IMR-90 (cell line): ENCODE measurements at regions not wholly inside any gene's neighbourhood (a gene's known extent, or its start where the extent isn't known, plus 50 kb on each side); places are given as distances from the start of the nearest gene placed in this dataset.

Source experiments
- ATAC-seq: fragments of 200-7000 bp; cut with Tn5 transposase; 2 replicates; pipeline ENCODE4 v1.9.1; 2020; ENCODE audit warnings: low read depth, mild to moderate bottlenecking, moderate library complexity
- BruUV-seq: library from RNA; stranded (reverse); fragments of 400-500 nt; replicated peaks from 2 replicates; lab custom pipeline; 2021; lab: Mats Ljungman, UMichigan
- CTCF ChIA-PET: fragments of 300-600 bp; formaldehyde crosslinking; extraction: SDS; loops from one replicate; lab custom pipeline; 2021; ENCODE audit warnings: antibody characterized with exemption; lab: Yijun Ruan, JAX
- POLR2A ChIA-PET: fragments of 300-600 bp; sonication (Branson Sonifier 250); formaldehyde crosslinking; loops from one replicate; lab custom pipeline; 2022; ENCODE audit warnings: antibody characterized with exemption; ENCODE audit not compliant: unreplicated experiment; lab: Charles Lee
- DNase-seq: peaks from one replicate; pipeline ENCODE4 v3.0.0; 2013
- H2AFZ ChIP-seq: replicated peaks from 2 replicates; pipeline ENCODE3; 2013; ENCODE audit warnings: low read length, mild to moderate bottlenecking; ENCODE audit not compliant: poor library complexity
- H2AK5ac ChIP-seq: 2 replicates; pipeline ENCODE4 v1.6.1; 2013; ENCODE audit warnings: low read depth, low read length, inconsistent platforms
- H2AK9ac ChIP-seq: replicated peaks from 2 replicates; pipeline ENCODE3; 2013; ENCODE audit warnings: mild to moderate bottlenecking, low read depth, low read length, moderate library complexity; ENCODE audit not compliant: poor library complexity
- H2BK120ac ChIP-seq: 2 replicates; pipeline ENCODE4 v1.6.1; 2013; ENCODE audit warnings: low read depth, low read length, inconsistent platforms
- H2BK15ac ChIP-seq: 3 replicates; pipeline ENCODE4 v1.6.1; 2013; ENCODE audit warnings: low read depth, low read length, inconsistent platforms
- H2BK20ac ChIP-seq: 2 replicates; pipeline ENCODE4 v1.6.1; 2013; ENCODE audit warnings: low read depth, mild to moderate bottlenecking, inconsistent platforms, low read length, moderate library complexity
- H2BK5ac ChIP-seq: 2 replicates; pipeline ENCODE4 v1.6.1; 2013; ENCODE audit warnings: mild to moderate bottlenecking, low read depth, low read length, inconsistent platforms; ENCODE audit not compliant: poor library complexity, severe bottlenecking
- H3K14ac ChIP-seq: replicated peaks from 2 replicates; pipeline ENCODE4 v1.6.1; 2013; ENCODE audit warnings: low read depth, low read length, inconsistent platforms
- H3K18ac ChIP-seq: 2 replicates; pipeline ENCODE4 v1.6.1; 2013; ENCODE audit warnings: low read depth, low read length, control low read depth
- H3K23ac ChIP-seq: 2 replicates; pipeline ENCODE4 v1.6.1; 2013; ENCODE audit warnings: low read depth, low read length, inconsistent platforms
- H3K27ac ChIP-seq: 2 replicates; pipeline ENCODE4 v1.5.1; 2013; ENCODE audit warnings: mild to moderate bottlenecking, control low read depth, low read length; ENCODE audit not compliant: insufficient read depth
- H3K27me3 ChIP-seq: 2 replicates; pipeline ENCODE4 v1.6.1; 2013; ENCODE audit warnings: low read length; ENCODE audit not compliant: control insufficient read depth, insufficient read depth
- H3K36me3 ChIP-seq: 2 replicates; pipeline ENCODE4 v1.6.1; 2013; ENCODE audit warnings: low read length, mixed read lengths; ENCODE audit not compliant: control insufficient read depth, insufficient read depth
- H3K4ac ChIP-seq: 2 replicates; pipeline ENCODE4 v1.6.1; 2013; ENCODE audit warnings: low read depth, low read length, inconsistent platforms
- H3K4me1 ChIP-seq: 2 replicates; pipeline ENCODE4 v1.6.1; 2013; ENCODE audit warnings: low read length, mixed read lengths; ENCODE audit not compliant: control insufficient read depth, insufficient read depth
- H3K4me2 ChIP-seq: 2 replicates; pipeline ENCODE4 v1.6.1; 2013; ENCODE audit warnings: low read depth, mild to moderate bottlenecking, control low read depth, low read length, moderate library complexity
- H3K4me3 ChIP-seq: 2 replicates; pipeline ENCODE4 v1.5.1; 2013; ENCODE audit warnings: low read depth, mild to moderate bottlenecking, control low read depth, low read length, moderate library complexity; ENCODE audit not compliant: insufficient read depth
- H3K56ac ChIP-seq: 2 replicates; pipeline ENCODE4 v1.6.1; 2013; ENCODE audit warnings: low read length, inconsistent platforms; ENCODE audit not compliant: insufficient read depth; ENCODE audit errors: extremely low read depth
- H3K79me1 ChIP-seq, 2 experiments: 2 replicates each; pipeline ENCODE4 v1.6.1; 2013; ENCODE audit warnings: low read length in 2 of 2, inconsistent platforms in 1 of 2, low read depth in 1 of 2
- H3K9ac ChIP-seq: 2 replicates; pipeline ENCODE4 v1.6.1; 2013; ENCODE audit warnings: low read depth, low read length, control low read depth
- H3K9me1 ChIP-seq: 2 replicates; pipeline ENCODE4 v1.6.1; 2013; ENCODE audit warnings: low read length, inconsistent platforms; ENCODE audit not compliant: insufficient read depth
- H3K9me3 ChIP-seq: 2 replicates; pipeline ENCODE4 v1.6.1; 2013; ENCODE audit warnings: low read length; ENCODE audit not compliant: control insufficient read depth, insufficient read depth
- H4K20me1 ChIP-seq: 2 replicates; pipeline ENCODE4 v1.6.1; 2013; ENCODE audit warnings: low read length, inconsistent platforms; ENCODE audit not compliant: insufficient read depth
- H4K5ac ChIP-seq: 2 replicates; pipeline ENCODE4 v1.6.1; 2013; ENCODE audit warnings: mild to moderate bottlenecking, low read depth, low read length, control low read depth
- H4K8ac ChIP-seq, 2 experiments: 2 replicates each; pipeline ENCODE4 v1.6.1; 2013; ENCODE audit warnings: low read depth in 2 of 2, low read length in 2 of 2, control low read depth in 1 of 2, inconsistent platforms in 1 of 2
- H4K91ac ChIP-seq: 2 replicates; pipeline ENCODE4 v1.6.1; 2013; ENCODE audit warnings: low read depth, low read length, inconsistent platforms; ENCODE audit not compliant: insufficient read depth
- BHLHE40 ChIP-seq: fragments of 150-350 bp; IDR thresholded peaks from 2 replicates; pipeline ENCODE4 v1.6.1; 2016; ENCODE audit warnings: mild to moderate bottlenecking, low read depth, low read length
- MXI1 ChIP-seq: IDR thresholded peaks from 2 replicates; pipeline ENCODE4 v1.6.1; 2012; ENCODE audit warnings: low read depth, mild to moderate bottlenecking, low read length, moderate library complexity, borderline replicate concordance
- NFE2L2 ChIP-seq: fragments of 150-350 bp; IDR thresholded peaks from 2 replicates; pipeline ENCODE4 v1.6.1; 2016; ENCODE audit warnings: low read depth, mild to moderate bottlenecking, low read length
- RFX5 ChIP-seq: IDR thresholded peaks from 2 replicates; pipeline ENCODE4 v1.8.0; 2012; ENCODE audit warnings: low read depth, mild to moderate bottlenecking, low read length, moderate library complexity
- WGBS, 2 experiments: methylation state at CpG; one replicate each; pipeline versions ENCODE4 v1.1.5 to v1.1.7; 2013; ENCODE audit warnings: missing lambda C conversion rate in 2 of 2; ENCODE audit not compliant: insufficient read length in 1 of 2; ENCODE audit errors: extremely low coverage in 2 of 2; 5-methylcytosine and 5-hydroxymethylcytosine counted together
- dilution Hi-C: fragments of 300-500 bp; cut with HindIII; formaldehyde crosslinking; loops from one replicate; pipeline ENCODE4 v1.14.3; 2018; ENCODE audit warnings: low sequenced_read_pairs; ENCODE audit not compliant: unreplicated experiment
- in situ Hi-C: fragments of 300-500 bp; cut with MboI; formaldehyde crosslinking; loops from 3 replicates; pipeline ENCODE4 v1.14.3; 2019; ENCODE audit warnings: low sequenced_read_pairs, inconsistent platforms, mixed read lengths
- intact Hi-C: fragments of 100-400 bp; cut with micrococcal nuclease; formaldehyde crosslinking; loops from 2 replicates; pipeline ENCODE4 v1.10.0; 2022
- TF ChIP-seq, protein P1 (sequence below): conservative IDR thresholded peaks from 2 replicates; pipeline ENCODE4 v1.5.1; 2012; ENCODE audit warnings: mild to moderate bottlenecking, low read depth, low read length, improper control_type of control experiment

DNA sequence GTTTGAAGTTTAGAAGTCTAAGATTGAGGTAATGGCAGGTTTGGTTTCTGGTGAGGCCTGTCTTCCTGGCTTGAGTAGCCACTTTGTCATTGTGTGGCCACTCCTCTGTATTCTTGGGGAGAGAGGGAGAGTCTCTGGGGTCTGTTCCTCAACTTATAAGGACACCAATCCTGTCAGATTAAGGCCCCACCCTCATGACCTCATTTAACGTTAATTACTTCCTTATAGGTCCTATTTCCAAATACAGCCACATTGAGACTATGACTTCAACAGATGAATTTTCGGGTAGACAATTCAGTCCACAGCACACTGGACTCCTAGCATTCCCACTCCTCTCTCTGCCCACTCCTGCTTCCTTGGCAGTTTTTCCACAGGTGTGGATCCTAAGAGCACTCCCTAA is 350.8 kb upstream of the CASK start:
- Histone ChIP-seq H3K36me3 (no peaks in the 10 kb centered on the region), H4K20me1 (no peaks in the 10 kb centered on the region), H2AK5ac (no peak overlapping the region), H2BK20ac (no peak overlapping the region), H3K18ac (no peak overlapping the region), H3K4me3 (no peak overlapping the region), H3K56ac (no peak overlapping the region), H3K4me1 (no peaks in the 10 kb centered on the region), H3K9ac (no peak overlapping the region), H2BK5ac (no peak overlapping the region), H4K5ac (no peak overlapping the region), H4K8ac (no peak overlapping the region), H3K9me1 (no peaks in the 10 kb centered on the region), H3K27me3 (peaks cover 11% of the 10 kb centered on the region), H3K4me2 (no peak overlapping the region), H3K9me3 (no peaks in the 10 kb centered on the region), H2AK9ac (no peak overlapping the region), H3K14ac (no peak overlapping the region), H3K79me1 (no peaks in the 10 kb centered on the region), H2BK120ac (no peak overlapping the region), H4K91ac (no peak overlapping the region), H3K27ac (no peak overlapping the region), H2BK15ac (no peak overlapping the region), H3K23ac (no peak overlapping the region), H3K4ac (no peak overlapping the region), H2AFZ (no peak overlapping the region)
- intact Hi-C loops (no loop called here), dilution Hi-C loops (no loop called here), in situ Hi-C loops (no loop called here)
- no peak for ATAC-seq
- WGBS, 2 experiments, result no CpG with 5 or more reads among the region's 2 CpGs
- CTCF ChIA-PET, result no interaction called here
- DNase-seq, result no peak
- TF ChIP-seq RFX5, result no peak
- TF ChIP-seq MXI1, result no peak
- no peak for TF ChIP-seq BHLHE40
- TF ChIP-seq, protein P1, sequence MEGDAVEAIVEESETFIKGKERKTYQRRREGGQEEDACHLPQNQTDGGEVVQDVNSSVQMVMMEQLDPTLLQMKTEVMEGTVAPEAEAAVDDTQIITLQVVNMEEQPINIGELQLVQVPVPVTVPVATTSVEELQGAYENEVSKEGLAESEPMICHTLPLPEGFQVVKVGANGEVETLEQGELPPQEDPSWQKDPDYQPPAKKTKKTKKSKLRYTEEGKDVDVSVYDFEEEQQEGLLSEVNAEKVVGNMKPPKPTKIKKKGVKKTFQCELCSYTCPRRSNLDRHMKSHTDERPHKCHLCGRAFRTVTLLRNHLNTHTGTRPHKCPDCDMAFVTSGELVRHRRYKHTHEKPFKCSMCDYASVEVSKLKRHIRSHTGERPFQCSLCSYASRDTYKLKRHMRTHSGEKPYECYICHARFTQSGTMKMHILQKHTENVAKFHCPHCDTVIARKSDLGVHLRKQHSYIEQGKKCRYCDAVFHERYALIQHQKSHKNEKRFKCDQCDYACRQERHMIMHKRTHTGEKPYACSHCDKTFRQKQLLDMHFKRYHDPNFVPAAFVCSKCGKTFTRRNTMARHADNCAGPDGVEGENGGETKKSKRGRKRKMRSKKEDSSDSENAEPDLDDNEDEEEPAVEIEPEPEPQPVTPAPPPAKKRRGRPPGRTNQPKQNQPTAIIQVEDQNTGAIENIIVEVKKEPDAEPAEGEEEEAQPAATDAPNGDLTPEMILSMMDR, result no peak
- TF ChIP-seq NFE2L2, result no peak
- no TSS peak for BruUV-seq
- POLR2A ChIA-PET, result no interaction called here
